Upper lobe of left lung (tissue), 6 donors: ENCODE measurements at regions not wholly inside any gene's neighbourhood (a gene's known extent, or its start where the extent isn't known, plus 50 kb on each side); places are given as distances from the start of the nearest gene placed in this dataset.

Experiments
- ATAC-seq, 2 donors: fragments of 200-7000 bp; cut with Tn5 transposase; one replicate each; pipeline ENCODE4 v1.9.1; 2022; ENCODE audit warnings: mild to moderate bottlenecking in 2 of 2, moderate library complexity in 2 of 2; ENCODE audit not compliant: low FRiP score in 2 of 2
- DNase-seq, 2 donors: peaks; one replicate each; pipeline ENCODE4 v3.0.0-alpha.2; 2019 to 2020
- H3K27ac ChIP-seq, 4 donors: fragments of 200-600 bp; sonication (generic); one replicate each; pipeline ENCODE4 v1.5.1; 2016 to 2019
- H3K27me3 ChIP-seq, 4 donors: fragments of 200-600 bp; sonication (generic); one replicate each; pipeline ENCODE4 v1.5.1; 2017 to 2019
- H3K36me3 ChIP-seq, 4 donors: fragments of 200-600 bp; sonication (generic); one replicate each; pipeline ENCODE4 v1.5.1; 2016 to 2019
- H3K4me1 ChIP-seq, 4 donors: fragments of 200-600 bp; sonication (generic); one replicate each; pipeline ENCODE4 v1.5.1; 2018 to 2019
- H3K4me3 ChIP-seq, 4 donors: fragments of 200-600 bp; sonication (generic); one replicate each; pipeline ENCODE4 v1.5.1; 2017 to 2019; ENCODE audit warnings: mild to moderate bottlenecking in 2 of 4, moderate library complexity in 1 of 4
- H3K9me3 ChIP-seq, 4 donors: fragments of 200-600 bp; sonication (generic); one replicate each; pipeline ENCODE4 v1.5.1; 2018 to 2019
- EP300 ChIP-seq, 4 donors: sonication (generic); formaldehyde crosslinking; IDR thresholded peaks; one replicate each; pipeline ENCODE4 v1.5.1; 2017; ENCODE audit warnings: antibody characterized with exemption in 4 of 4, control low read depth in 2 of 4
- POLR2A ChIP-seq, 4 donors: fragments of 450-650 bp; IDR thresholded peaks; one replicate each; pipeline ENCODE4 v1.5.1; 2016 to 2017; ENCODE audit warnings: antibody characterized with exemption in 4 of 4, mild to moderate bottlenecking in 2 of 4
- POLR2AphosphoS5 ChIP-seq, 2 donors: sonication (generic); formaldehyde crosslinking; IDR thresholded peaks; one replicate each; pipeline ENCODE4 v1.5.1; 2017; ENCODE audit warnings: antibody characterized with exemption in 2 of 2
- WGBS, 2 donors: methylation state at CpG; one replicate each; pipeline ENCODE4 v1.1.5; 2017 to 2018; 5-methylcytosine and 5-hydroxymethylcytosine counted together
- TF ChIP-seq, protein P1 (sequence below), 6 experiments: fragments of 450-650 bp in 4 of 6; fragments of 200-600 bp in 2 of 6; sonication (generic) in 2 of 6; IDR thresholded peaks; one replicate each; pipeline ENCODE4 v1.5.1; 2016 to 2019; ENCODE audit warnings: antibody characterized with exemption in 6 of 6
- donor health status: DM: no; HTN: no; CAD: no; lungs with moderate emphysema.
- donor health status: DM: no; HTN: yes; CAD: no; lungs with severe emphysema.

DNA sequence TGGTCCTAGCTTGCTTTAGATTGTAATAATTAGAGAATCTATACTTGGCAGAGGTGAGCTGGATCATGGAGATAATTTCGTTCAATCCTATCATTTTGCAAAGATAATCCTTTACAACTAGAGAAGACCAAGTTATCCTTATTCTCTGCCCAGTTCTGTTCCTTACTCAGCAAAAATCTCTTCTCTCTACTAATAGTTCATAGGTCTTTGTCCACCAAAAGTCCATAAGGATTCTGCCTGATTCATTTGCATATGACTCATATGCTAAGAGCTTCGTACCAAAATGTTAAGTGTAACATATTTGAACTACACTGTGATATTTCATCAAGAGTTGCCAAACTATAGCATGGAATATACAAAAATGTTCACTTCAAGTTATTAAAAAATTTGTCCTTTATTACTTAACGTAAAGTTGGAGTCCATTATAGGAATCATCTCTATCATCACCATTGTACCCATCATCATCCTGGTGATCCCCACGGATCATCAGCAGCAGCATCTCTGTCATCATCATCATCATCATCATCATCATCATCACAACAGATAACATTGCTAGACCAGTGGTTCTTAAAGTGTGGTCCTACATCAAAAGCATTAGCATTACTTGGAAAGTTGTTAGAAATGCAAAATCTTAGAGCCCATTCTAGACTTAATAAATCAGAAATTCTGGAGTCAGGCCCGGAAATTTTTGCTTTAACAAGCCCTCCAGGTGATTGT, 463.0 kb downstream of the DHX35 start:
- ATAC-seq (no peak), DNase-seq (no peak)
- no peaks in the 10 kb centered on the region for H3K9me3 ChIP-seq
- TF ChIP-seq POLR2AphosphoS5 (IDR thresholded peaks at IDR 0.05) = no peak
- TF ChIP-seq EP300 (IDR thresholded peaks at IDR 0.05) = no peak
- TF ChIP-seq, protein P1, sequence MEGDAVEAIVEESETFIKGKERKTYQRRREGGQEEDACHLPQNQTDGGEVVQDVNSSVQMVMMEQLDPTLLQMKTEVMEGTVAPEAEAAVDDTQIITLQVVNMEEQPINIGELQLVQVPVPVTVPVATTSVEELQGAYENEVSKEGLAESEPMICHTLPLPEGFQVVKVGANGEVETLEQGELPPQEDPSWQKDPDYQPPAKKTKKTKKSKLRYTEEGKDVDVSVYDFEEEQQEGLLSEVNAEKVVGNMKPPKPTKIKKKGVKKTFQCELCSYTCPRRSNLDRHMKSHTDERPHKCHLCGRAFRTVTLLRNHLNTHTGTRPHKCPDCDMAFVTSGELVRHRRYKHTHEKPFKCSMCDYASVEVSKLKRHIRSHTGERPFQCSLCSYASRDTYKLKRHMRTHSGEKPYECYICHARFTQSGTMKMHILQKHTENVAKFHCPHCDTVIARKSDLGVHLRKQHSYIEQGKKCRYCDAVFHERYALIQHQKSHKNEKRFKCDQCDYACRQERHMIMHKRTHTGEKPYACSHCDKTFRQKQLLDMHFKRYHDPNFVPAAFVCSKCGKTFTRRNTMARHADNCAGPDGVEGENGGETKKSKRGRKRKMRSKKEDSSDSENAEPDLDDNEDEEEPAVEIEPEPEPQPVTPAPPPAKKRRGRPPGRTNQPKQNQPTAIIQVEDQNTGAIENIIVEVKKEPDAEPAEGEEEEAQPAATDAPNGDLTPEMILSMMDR (IDR thresholded peaks at IDR 0.05) = no peak
- TF ChIP-seq POLR2A (IDR thresholded peaks at IDR 0.05) = no peak
- H3K4me3 ChIP-seq = no peak overlapping the region
- H3K27me3 ChIP-seq = no peaks in the 10 kb centered on the region
- no peak overlapping the region for H3K27ac ChIP-seq
- no peaks in the 10 kb centered on the region for H3K36me3 ChIP-seq
- WGBS, 2 donors = 82% methylated on average over 5 of the region's 5 CpGs
- no peaks in the 10 kb centered on the region for H3K4me1 ChIP-seq

DNA sequence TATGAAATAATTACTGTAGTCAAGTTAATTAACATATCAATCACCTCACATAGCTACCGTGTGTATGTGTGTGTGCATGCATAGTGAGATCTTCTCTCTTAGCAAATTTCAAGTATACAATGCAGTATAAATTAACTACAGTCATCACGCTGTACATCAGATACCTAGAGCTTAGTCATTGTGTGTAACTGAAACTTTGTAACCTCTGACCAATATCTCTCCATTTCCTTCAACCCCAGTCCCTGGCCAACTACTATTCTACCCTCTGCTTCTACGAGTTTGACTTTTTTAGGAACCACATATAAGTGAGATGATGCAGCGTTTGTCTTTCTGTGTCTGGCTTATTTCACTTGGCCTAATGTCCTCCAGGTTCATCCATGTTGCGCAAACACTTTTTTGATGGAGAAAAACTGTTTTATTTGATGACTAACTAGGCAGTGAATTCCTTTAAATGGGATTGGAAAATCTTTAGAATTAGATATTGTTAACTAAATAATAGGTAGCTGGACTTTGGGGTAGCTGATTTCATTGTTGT, 459.5 kb downstream of the DHX35 start:
- no peaks in the 10 kb centered on the region for H3K9me3 ChIP-seq
- no peak for TF ChIP-seq POLR2AphosphoS5 (IDR thresholded peaks at IDR 0.05)
- TF ChIP-seq, protein P1 (IDR thresholded peaks at IDR 0.05) = no peak
- no peak for TF ChIP-seq POLR2A (IDR thresholded peaks at IDR 0.05)
- no peak for TF ChIP-seq EP300 (IDR thresholded peaks at IDR 0.05)
- no peaks in the 10 kb centered on the region for H3K4me1 ChIP-seq
- H3K27me3 ChIP-seq = no peaks in the 10 kb centered on the region
- no peaks in the 10 kb centered on the region for H3K36me3 ChIP-seq
- 88 to 89% methylated on average over 5 of the region's 5 CpGs for WGBS, 2 donors
- no peak for DNase-seq
- ATAC-seq = no peak
- H3K4me3 ChIP-seq = no peak overlapping the region
- H3K27ac ChIP-seq = no peak overlapping the region

DNA sequence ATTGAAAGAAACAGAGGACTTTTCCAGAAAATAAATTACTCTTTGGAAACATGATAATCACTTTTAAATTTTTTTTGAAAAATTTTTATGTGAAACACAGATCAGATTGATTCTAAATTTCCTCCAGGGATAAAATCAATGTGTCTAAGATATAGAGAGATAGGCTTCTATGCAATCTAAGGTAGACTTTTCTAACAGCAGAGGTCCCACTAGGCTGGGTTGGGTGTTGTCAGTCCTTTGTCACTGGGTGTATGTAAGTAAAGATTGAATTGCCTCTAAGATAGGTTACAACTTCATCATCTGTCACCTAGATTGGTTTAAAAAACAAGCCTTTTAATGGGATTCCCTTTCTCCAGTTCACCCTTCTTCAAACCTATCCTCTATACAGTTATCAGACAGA, 449.9 kb downstream of the DHX35 start:
- Histone ChIP-seq H3K4me1 (no peaks in the 10 kb centered on the region), H3K36me3 (no peaks in the 10 kb centered on the region), H3K9me3 (no peaks in the 10 kb centered on the region), H3K27ac (no peak overlapping the region), H3K27me3 (no peaks in the 10 kb centered on the region), H3K4me3 (no peak overlapping the region)
- TF ChIP-seq EP300 (IDR thresholded peaks at IDR 0.05) = no peak
- TF ChIP-seq POLR2A (IDR thresholded peaks at IDR 0.05) = no peak
- no peak for TF ChIP-seq POLR2AphosphoS5 (IDR thresholded peaks at IDR 0.05)
- TF ChIP-seq, protein P1 (IDR thresholded peaks at IDR 0.05) = no peak
- ATAC-seq (no peak), DNase-seq (no peak)

DNA sequence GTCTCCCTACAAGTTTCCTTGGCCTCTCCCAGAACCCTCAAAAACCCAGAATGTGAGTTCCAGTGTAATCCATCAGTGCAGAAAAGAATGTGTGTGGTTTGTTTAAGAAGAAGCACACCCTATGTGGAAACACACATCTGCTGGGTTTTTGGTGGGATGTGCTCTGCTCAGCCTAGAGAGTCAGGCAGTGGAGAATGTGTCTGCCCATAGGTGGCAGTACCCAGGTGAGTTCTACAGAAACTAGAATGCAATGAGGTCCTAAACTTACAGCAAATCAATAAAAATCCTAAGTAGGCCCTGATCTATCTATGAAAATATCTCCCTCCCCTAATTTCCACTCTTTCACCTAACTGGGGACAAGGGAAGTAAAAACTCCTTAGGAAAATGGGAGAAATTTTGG, 437.3 kb downstream of the DHX35 start:
- DNase-seq = no peak
- H3K9me3 ChIP-seq = no peaks in the 10 kb centered on the region
- H3K27ac ChIP-seq = no peak overlapping the region
- no peaks in the 10 kb centered on the region for H3K4me1 ChIP-seq
- no peaks in the 10 kb centered on the region for H3K27me3 ChIP-seq
- ATAC-seq = no peak
- TF ChIP-seq POLR2A (IDR thresholded peaks at IDR 0.05) (no peak), POLR2AphosphoS5 (IDR thresholded peaks at IDR 0.05) (no peak), EP300 (IDR thresholded peaks at IDR 0.05) (no peak)
- TF ChIP-seq, protein P1 (IDR thresholded peaks at IDR 0.05) = no peak
- H3K4me3 ChIP-seq = no peak overlapping the region
- no peaks in the 10 kb centered on the region for H3K36me3 ChIP-seq

DNA sequence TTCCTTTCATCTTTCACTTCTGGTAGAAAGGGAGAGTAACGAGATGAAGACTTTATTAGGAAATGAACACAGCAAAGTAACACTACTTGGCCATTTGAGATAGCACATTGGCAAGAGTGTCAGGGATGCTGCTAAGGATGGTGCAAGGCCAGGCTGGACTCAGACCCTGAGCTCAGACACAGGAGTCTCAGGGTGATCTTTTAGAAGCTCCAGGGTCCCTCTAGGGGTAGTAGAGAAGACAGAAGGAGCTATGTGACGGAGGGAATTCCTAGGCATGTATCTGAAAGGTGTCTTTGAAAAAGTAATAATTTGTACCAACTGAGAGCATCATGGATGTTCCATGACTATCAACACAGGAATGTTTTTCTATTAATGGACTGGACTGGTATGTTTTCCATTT, 436.5 kb downstream of the DHX35 start:
- no peak overlapping the region for H3K27ac ChIP-seq
- 64 to 67% methylated on average over 2 of the region's 2 CpGs for WGBS, 2 donors
- H3K4me1 ChIP-seq = no peaks in the 10 kb centered on the region
- H3K4me3 ChIP-seq = no peak overlapping the region
- TF ChIP-seq EP300 (IDR thresholded peaks at IDR 0.05) (no peak), POLR2AphosphoS5 (IDR thresholded peaks at IDR 0.05) (no peak), POLR2A (IDR thresholded peaks at IDR 0.05) (no peak)
- TF ChIP-seq, protein P1 (IDR thresholded peaks at IDR 0.05) = no peak
- ATAC-seq (no peak), DNase-seq (no peak)
- H3K9me3 ChIP-seq = no peaks in the 10 kb centered on the region
- H3K27me3 ChIP-seq = no peaks in the 10 kb centered on the region
- H3K36me3 ChIP-seq = no peaks in the 10 kb centered on the region
